ENCODE measurements at regions not wholly inside any gene's neighbourhood (a gene's known extent, or its start where the extent isn't known, plus 50 kb on each side); places are given as distances from the start of the nearest gene placed in this dataset.

GRCh38 chr17:77892031-77892430 lies 66.5 kb upstream of the TNRC6C start:
- TF ChIP-seq SIN3A (IDR thresholded peaks at IDR 0.05; ENCODE audit: borderline replicate concordance, insufficient read depth, low read length) (no peak), TAF1 (IDR thresholded peaks at IDR 0.05; ENCODE audit: borderline replicate concordance, insufficient read depth, low read length) (no peak), POLR2AphosphoS5 (IDR thresholded peaks at IDR 0.05; ENCODE audit: low read depth, low read length) (no peak), REST (IDR thresholded peaks at IDR 0.05; ENCODE audit: insufficient read depth in 1 of 2, low read depth in 2 of 2, low read length in 2 of 2) (no peak), FOXP2 (optimal IDR thresholded peaks at IDR 0.05; ENCODE audit: borderline replicate concordance, extremely low read depth, extremely low read length, insufficient read depth) (no peak)

GRCh38 chr17:77892469-77893143 lies 65.9 kb upstream of the TNRC6C start:
- TF ChIP-seq FOXP2 (optimal IDR thresholded peaks at IDR 0.05; ENCODE audit: borderline replicate concordance, extremely low read depth, extremely low read length, insufficient read depth) (no peak), POLR2AphosphoS5 (IDR thresholded peaks at IDR 0.05; ENCODE audit: low read depth, low read length) (no peak), TAF1 (IDR thresholded peaks at IDR 0.05; ENCODE audit: borderline replicate concordance, insufficient read depth, low read length) (no peak), REST (IDR thresholded peaks at IDR 0.05; ENCODE audit: insufficient read depth in 1 of 2, low read depth in 2 of 2, low read length in 2 of 2) (no peak), SIN3A (IDR thresholded peaks at IDR 0.05; ENCODE audit: borderline replicate concordance, insufficient read depth, low read length) (no peak)

GRCh38 chr17:77893144-77894044 lies 65.1 kb upstream of the TNRC6C start:
- TF ChIP-seq REST (IDR thresholded peaks at IDR 0.05; ENCODE audit: insufficient read depth in 1 of 2, low read depth in 2 of 2, low read length in 2 of 2) (no peak), TAF1 (IDR thresholded peaks at IDR 0.05; ENCODE audit: borderline replicate concordance, insufficient read depth, low read length) (no peak), SIN3A (IDR thresholded peaks at IDR 0.05; ENCODE audit: borderline replicate concordance, insufficient read depth, low read length) (no peak), POLR2AphosphoS5 (IDR thresholded peaks at IDR 0.05; ENCODE audit: low read depth, low read length) (no peak), FOXP2 (optimal IDR thresholded peaks at IDR 0.05; ENCODE audit: borderline replicate concordance, extremely low read depth, extremely low read length, insufficient read depth) (no peak)

- TF ChIP-seq TAF1 (IDR thresholded peaks at IDR 0.05; ENCODE audit: borderline replicate concordance, insufficient read depth, low read length): no peak
- TF ChIP-seq FOXP2 (optimal IDR thresholded peaks at IDR 0.05; ENCODE audit: borderline replicate concordance, extremely low read depth, extremely low read length, insufficient read depth): no peak
- no peak for TF ChIP-seq SIN3A (IDR thresholded peaks at IDR 0.05; ENCODE audit: borderline replicate concordance, insufficient read depth, low read length)
- no peak for TF ChIP-seq REST (IDR thresholded peaks at IDR 0.05; ENCODE audit: insufficient read depth in 1 of 2, low read depth in 2 of 2, low read length in 2 of 2)
- no peak for TF ChIP-seq POLR2AphosphoS5 (IDR thresholded peaks at IDR 0.05; ENCODE audit: low read depth, low read length)
These were observed 64.2 kb upstream of the TNRC6C start for GRCh38 chr17:77894126-77894956.

Data from PFSK-1 (cell line).